Muscle of leg (tissue), 3 donors: ENCODE measurements at regions not wholly inside any gene's neighbourhood (a gene's known extent, or its start where the extent isn't known, plus 50 kb on each side); places are given as distances from the start of the nearest gene placed in this dataset.

ENCODE experiments used
- DNase-seq: peaks from one replicate; pipeline ENCODE4 v3.0.0; 2013
- H3K27ac ChIP-seq: one replicate; pipeline ENCODE4 v1.5.1; 2013; ENCODE audit warnings: mild to moderate bottlenecking, low read length, control low read depth
- H3K27me3 ChIP-seq: one replicate; pipeline ENCODE4 v1.6.1; 2013; ENCODE audit warnings: low read length; ENCODE audit not compliant: control insufficient read depth, insufficient read depth
- H3K36me3 ChIP-seq: one replicate; pipeline ENCODE4 v1.6.1; 2013; ENCODE audit warnings: low read length; ENCODE audit not compliant: control insufficient read depth, insufficient read depth
- H3K4me1 ChIP-seq: one replicate; pipeline ENCODE4 v1.6.1; 2013; ENCODE audit warnings: low read length; ENCODE audit not compliant: control insufficient read depth, insufficient read depth
- H3K4me3 ChIP-seq: one replicate; pipeline ENCODE4 v1.5.1; 2013; ENCODE audit warnings: low read length, control low read depth
- H3K9me3 ChIP-seq: replicated peaks from 2 replicates; pipeline ENCODE4 v1.6.1; 2013; ENCODE audit warnings: low read depth, low read length; ENCODE audit not compliant: control insufficient read depth
- WGBS: methylation state at CpG from one replicate; pipeline ENCODE4 v1.1.5; 2013; ENCODE audit warnings: missing lambda C conversion rate; ENCODE audit not compliant: insufficient coverage; 5-methylcytosine and 5-hydroxymethylcytosine counted together

DNA sequence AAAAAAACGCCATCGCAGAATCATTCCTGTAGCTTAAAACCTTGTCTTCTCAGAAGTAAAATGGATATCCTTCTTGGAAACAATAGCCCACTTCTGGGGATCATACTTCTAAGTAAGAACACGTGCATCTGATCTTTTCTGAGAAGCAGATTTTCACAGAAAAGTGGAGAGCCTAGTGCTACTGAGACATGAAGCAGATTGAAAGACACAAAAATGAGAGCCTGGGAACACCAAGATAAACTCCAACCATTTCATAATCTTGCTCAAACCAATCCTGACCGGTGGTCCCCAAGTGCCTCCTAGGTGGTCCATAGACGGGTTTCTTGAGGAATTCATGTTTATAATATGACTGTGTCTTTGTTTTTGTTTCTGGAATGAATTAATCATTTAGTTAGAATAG is 191.2 kb downstream of the IRS1 start:
- Histone ChIP-seq H3K27ac (no peak overlapping the region), H3K27me3 (no peaks in the 10 kb centered on the region)
- DNase-seq: no peak

DNA sequence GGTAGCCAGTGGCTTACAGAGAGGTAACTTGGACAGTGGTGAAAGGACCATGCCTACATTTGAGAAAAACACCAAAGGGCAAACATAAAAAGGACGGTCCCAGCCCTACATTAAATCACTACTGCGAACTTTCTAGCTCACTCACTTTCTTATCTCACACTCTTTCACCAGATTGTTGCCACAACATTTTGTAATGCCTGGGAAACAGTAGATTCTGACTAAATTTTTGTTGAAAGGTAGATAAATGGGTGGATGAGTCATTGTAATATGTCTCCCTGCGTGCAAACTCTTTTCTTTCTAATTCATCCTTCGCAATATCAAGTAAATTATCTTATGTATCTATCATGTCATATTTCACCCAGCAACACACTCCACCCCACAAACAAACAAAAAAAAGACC is 192.2 kb downstream of the IRS1 start:
- Histone ChIP-seq H3K4me1 (peaks cover 2% of the 10 kb centered on the region), H3K36me3 (no peaks in the 10 kb centered on the region), H3K4me3 (no peak overlapping the region), H3K27me3 (no peaks in the 10 kb centered on the region), H3K27ac (no peak overlapping the region), H3K9me3 (no peaks in the 10 kb centered on the region)
- no CpG with 5 or more reads among the region's 4 CpGs for WGBS
- no peak for DNase-seq

More for the DNA sequence above, 191.2 kb downstream of the IRS1 start:
- Histone ChIP-seq H3K9me3 (no peaks in the 10 kb centered on the region), H3K4me1 (peaks cover 2% of the 10 kb centered on the region), H3K4me3 (no peak overlapping the region), H3K36me3 (no peaks in the 10 kb centered on the region)
- WGBS: 60% methylated on average over 1 of the region's 5 CpGs

DNA sequence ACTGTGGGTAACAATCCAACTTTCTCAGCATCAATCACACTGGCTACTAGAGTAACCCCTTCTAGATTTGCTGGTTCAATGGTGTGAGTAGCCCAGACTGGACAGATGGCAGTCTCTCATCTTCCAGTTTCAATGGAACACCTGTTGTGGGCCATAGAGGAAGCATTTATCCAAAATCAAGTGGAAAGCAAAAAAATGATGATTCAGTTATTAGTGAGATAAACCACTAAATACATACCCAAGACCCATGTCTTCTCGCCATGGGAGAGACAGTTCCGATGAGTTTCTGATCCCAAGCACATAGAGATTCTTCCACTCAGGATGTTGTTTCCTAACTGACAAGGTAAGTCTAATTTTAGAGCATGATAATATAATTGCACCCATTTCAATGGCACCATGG is 194.0 kb downstream of the IRS1 start:
- DNase-seq: no peak
- H3K9me3 ChIP-seq: no peaks in the 10 kb centered on the region
- H3K27ac ChIP-seq: no peak overlapping the region
- no peak overlapping the region for H3K4me3 ChIP-seq
- no CpG with 5 or more reads among the region's 2 CpGs for WGBS
- no peaks in the 10 kb centered on the region for H3K36me3 ChIP-seq
- peaks cover 2% of the 10 kb centered on the region for H3K4me1 ChIP-seq
- no peaks in the 10 kb centered on the region for H3K27me3 ChIP-seq

DNA sequence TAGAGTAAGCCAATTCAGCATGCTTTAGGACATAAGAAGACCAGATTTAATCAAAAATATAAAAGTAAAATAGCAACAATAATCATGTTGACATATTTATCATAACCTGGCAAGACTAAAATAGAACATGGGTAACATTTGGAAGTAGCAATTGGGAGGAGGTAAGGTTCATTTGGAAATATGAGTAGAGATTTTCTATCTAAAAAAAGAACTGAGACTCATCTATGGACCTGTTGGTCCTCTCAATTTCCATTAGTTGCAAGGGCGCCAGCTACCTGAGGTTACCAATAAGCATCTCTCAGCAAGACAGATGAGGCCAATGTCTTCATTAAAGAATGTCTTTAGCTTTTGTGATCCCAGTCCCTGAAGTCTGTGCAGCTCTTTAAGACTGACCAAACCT is 196.0 kb downstream of the IRS1 start:
- no peaks in the 10 kb centered on the region for H3K27me3 ChIP-seq
- H3K36me3 ChIP-seq: no peaks in the 10 kb centered on the region
- H3K4me1 ChIP-seq: peaks cover 2% of the 10 kb centered on the region
- no peak overlapping the region for H3K27ac ChIP-seq
- WGBS: 100% methylated on average over 1 of the region's 1 CpG
- no peak for DNase-seq
- H3K9me3 ChIP-seq: no peaks in the 10 kb centered on the region
- no peak overlapping the region for H3K4me3 ChIP-seq

DNA sequence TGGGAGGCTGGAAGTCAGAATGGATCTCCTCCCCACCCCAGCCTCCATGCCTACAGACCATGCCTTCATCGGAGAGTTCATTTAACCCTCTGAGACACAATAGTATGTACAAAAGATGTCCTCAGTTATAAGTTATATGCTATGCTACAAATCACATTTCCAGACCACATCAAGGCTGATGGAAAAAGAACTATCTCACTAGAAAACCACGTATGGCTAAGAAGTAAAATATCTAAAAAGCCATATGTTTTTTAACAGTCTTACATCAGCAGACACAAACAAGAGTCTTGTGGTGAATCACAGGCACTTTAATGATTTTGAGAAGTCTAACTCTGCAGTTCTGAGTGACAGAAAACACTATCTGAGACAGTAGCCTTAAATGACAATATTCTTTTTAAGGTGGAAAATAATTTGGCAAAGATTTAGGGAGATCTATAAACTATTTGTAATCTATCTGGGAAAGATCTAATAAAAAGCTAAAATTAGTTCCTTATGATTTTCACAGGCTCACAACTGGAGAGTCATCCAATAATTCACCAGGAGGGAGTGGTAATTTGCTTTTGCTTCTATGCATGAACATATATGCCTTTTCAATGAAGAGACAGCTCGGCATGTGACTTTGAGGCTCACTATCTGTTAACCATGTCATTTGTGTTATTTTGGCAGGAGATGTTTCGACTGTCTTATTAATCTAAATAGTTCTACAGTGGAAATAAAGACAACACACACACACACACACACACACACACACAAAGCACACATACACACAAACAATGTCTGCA is 197.5 kb downstream of the IRS1 start:
- WGBS: no CpG with 5 or more reads among the region's 4 CpGs
- Histone ChIP-seq H3K4me3 (no peak overlapping the region), H3K27me3 (no peaks in the 10 kb centered on the region), H3K36me3 (no peaks in the 10 kb centered on the region), H3K27ac (no peak overlapping the region), H3K9me3 (no peaks in the 10 kb centered on the region), H3K4me1 (peaks cover 2% of the 10 kb centered on the region)
- peak; percentile 70 for DNase-seq

DNA sequence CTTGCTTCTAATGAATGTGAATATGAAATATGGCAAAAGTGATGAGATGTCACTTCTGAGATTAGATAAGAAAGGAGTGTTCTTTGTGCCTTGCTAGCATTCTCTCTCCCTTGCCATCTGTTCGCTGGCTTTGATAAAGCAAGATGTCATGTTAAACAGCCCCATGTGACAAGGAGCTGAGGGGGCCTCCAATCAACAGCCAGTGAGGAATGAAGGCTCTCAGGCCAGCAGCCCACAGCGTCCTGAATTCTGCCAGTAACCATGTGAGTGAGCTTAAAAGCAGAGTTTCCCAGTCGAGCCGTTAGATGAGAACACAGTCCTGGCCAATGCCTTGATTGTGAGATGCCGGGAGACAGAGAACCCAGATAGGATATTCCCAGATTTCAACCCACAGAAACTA is 198.8 kb downstream of the IRS1 start:
- no peak overlapping the region for H3K4me3 ChIP-seq
- H3K36me3 ChIP-seq: no peaks in the 10 kb centered on the region
- DNase-seq: no peak
- no peaks in the 10 kb centered on the region for H3K27me3 ChIP-seq
- no peaks in the 10 kb centered on the region for H3K9me3 ChIP-seq
- peaks cover 2% of the 10 kb centered on the region for H3K4me1 ChIP-seq
- 60% methylated on average over 1 of the region's 5 CpGs for WGBS
- H3K27ac ChIP-seq: no peak overlapping the region

DNA sequence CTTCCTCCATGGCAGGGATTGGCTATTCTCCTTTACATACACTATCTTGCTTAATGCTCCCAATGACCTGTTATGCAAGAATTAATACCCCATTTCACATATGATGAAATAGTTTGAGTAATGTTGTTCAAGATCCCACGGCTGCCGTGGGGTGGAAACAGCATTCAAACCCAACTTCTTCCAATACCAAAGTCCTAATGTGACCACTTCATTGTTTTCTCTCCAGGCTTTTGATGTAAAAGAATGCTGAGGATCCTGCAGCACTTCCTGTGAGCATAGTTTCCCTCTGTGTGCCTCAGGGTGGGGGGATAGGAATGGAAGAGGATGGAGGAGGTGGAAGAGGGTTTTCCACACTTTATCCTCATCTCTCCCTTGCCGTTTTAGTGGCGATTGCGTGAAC is 199.4 kb downstream of the IRS1 start:
- H3K36me3 ChIP-seq: no peaks in the 10 kb centered on the region
- H3K27me3 ChIP-seq: no peaks in the 10 kb centered on the region
- no peak overlapping the region for H3K4me3 ChIP-seq
- H3K27ac ChIP-seq: no peak overlapping the region
- H3K4me1 ChIP-seq: peaks cover 2% of the 10 kb centered on the region
- no CpG with 5 or more reads among the region's 5 CpGs for WGBS
- no peaks in the 10 kb centered on the region for H3K9me3 ChIP-seq
- DNase-seq: no peak

DNA sequence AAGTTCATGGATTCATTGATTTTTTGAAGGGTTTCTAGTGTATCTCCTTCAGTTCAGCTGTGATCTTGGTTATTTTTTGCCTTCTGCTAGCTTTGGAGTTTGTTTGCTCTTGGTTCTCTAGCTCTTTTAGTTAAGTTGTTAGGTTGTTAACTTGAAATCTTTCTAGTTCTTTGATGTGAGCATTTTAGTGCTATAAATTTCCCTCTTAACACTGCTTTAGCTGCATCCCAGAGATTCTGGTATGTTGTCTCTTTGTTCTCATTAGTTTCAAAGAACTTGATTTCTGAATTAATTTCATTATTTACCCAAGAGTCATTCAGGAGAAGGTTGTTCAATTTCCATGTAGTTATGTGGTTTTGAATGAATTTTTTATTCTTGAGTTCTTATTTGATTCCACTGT is 210.6 kb downstream of the IRS1 start:
- DNase-seq: no peak
- H3K4me3 ChIP-seq: no peak overlapping the region
- H3K27ac ChIP-seq: no peak overlapping the region
- no peaks in the 10 kb centered on the region for H3K27me3 ChIP-seq
- H3K4me1 ChIP-seq: no peaks in the 10 kb centered on the region
- no peaks in the 10 kb centered on the region for H3K9me3 ChIP-seq
- no peaks in the 10 kb centered on the region for H3K36me3 ChIP-seq

DNA sequence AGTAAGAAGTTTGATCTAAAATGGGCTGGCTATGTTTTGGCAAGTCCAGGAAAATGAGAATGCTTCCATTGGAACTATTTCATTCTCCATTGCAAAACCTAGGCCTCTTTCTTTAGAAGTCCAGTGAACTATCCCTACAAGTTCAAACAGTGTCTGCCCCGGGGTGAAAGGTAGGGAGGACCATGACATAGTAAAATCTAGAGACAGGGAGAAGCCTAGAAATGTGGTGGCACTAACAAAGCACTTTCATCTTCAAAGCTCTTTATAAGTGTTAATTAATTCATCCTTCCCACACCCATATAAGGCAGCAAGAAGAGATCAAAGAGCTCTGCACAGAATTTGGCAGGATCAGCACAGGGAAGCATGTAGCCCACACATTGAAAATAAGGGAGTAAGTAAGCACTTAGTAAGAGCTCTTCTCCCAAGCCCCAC is 214.5 kb downstream of the IRS1 start:
- DNase-seq: no peak
- no peaks in the 10 kb centered on the region for H3K27me3 ChIP-seq
- no peaks in the 10 kb centered on the region for H3K9me3 ChIP-seq
- WGBS: no CpG with 5 or more reads among the region's 1 CpG
- no peak overlapping the region for H3K4me3 ChIP-seq
- H3K27ac ChIP-seq: no peak overlapping the region
- no peaks in the 10 kb centered on the region for H3K36me3 ChIP-seq
- no peaks in the 10 kb centered on the region for H3K4me1 ChIP-seq

DNA sequence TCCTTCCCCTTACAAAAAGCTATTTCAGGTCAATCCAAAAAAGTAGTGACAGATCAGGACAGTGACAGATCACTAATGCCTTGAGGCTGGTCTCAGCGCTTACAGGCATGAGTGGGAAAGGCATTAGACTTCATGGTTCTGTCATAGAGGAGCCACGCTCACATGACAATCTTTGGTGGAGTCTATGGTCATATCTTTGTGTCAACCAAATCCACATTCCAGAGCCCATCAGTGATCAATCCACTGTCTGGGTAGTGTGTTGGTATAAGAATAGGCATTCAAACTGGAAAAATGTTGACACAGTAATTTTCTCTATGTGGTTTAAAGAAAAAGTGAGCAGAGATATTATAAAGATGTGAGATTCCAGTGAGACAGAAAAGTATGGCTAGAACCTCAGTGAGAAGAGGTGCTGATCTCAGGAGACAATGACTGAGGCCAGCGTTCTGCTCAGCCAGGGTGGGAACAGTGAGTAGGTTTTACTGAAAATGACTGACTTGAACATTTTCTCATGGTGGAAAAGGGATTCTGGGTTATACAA is 215.0 kb downstream of the IRS1 start:
- DNase-seq: no peak
- Histone ChIP-seq H3K36me3 (no peaks in the 10 kb centered on the region), H3K9me3 (no peaks in the 10 kb centered on the region), H3K27ac (no peak overlapping the region), H3K4me1 (no peaks in the 10 kb centered on the region), H3K27me3 (no peaks in the 10 kb centered on the region), H3K4me3 (no peak overlapping the region)
- WGBS: no CpG with 5 or more reads among the region's 3 CpGs

DNA sequence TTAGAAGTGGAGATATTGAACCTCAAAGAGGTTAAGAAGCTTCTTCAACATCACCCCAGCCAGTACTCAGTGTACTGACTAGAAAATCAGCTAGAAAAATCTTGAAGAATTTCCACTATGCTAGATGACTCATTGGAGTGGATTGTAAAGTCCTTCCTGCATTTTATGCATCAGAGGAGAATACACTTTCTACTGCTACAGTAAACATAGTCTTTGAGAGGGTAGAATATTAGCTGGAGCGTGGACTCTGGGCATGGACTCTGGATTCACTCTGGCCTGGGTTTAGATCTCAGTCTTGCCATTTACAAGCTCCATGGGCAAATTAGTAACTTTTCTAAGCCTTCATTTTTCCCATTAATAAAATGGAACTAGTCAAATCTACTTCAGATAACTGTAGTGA is 215.9 kb downstream of the IRS1 start:
- no peaks in the 10 kb centered on the region for H3K4me1 ChIP-seq
- H3K27me3 ChIP-seq: no peaks in the 10 kb centered on the region
- peak; percentile 15 for DNase-seq
- no peaks in the 10 kb centered on the region for H3K9me3 ChIP-seq
- H3K4me3 ChIP-seq: no peak overlapping the region
- no peaks in the 10 kb centered on the region for H3K36me3 ChIP-seq
- WGBS: no CpG with 5 or more reads among the region's 1 CpG
- H3K27ac ChIP-seq: no peak overlapping the region
